HG03066 (cell line): ENCODE measurements at regions not wholly inside any gene's neighbourhood (a gene's known extent, or its start where the extent isn't known, plus 50 kb on each side); places are given as distances from the start of the nearest gene placed in this dataset.

Experiments used
- ATAC-seq: cut with Tn5 transposase; IDR thresholded peaks from one replicate; pipeline ENCODE4 v1.9.1; 2021; ENCODE audit warnings: low read depth; ENCODE audit not compliant: unreplicated experiment

DNA sequence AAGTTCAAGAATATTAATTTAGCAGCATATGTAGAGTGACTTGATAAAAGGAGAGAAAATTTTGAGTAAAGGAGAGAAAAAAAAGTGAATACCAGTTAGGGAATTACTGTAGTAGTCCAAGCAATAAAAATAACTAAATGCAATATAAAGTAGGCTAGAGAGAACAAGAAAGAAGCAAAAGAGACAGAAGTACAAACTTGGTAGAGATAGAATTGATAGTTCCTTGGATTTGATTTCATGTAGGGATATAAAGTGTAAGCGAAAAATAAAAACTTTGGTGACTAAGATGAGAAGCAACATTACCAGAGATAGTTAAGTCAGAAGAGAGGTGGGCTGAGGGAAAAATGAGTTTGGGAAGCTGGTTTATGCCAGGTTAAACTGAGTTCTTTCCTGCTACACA lies 252.4 kb downstream of the SEC23A start:
- no peak for ATAC-seq

DNA sequence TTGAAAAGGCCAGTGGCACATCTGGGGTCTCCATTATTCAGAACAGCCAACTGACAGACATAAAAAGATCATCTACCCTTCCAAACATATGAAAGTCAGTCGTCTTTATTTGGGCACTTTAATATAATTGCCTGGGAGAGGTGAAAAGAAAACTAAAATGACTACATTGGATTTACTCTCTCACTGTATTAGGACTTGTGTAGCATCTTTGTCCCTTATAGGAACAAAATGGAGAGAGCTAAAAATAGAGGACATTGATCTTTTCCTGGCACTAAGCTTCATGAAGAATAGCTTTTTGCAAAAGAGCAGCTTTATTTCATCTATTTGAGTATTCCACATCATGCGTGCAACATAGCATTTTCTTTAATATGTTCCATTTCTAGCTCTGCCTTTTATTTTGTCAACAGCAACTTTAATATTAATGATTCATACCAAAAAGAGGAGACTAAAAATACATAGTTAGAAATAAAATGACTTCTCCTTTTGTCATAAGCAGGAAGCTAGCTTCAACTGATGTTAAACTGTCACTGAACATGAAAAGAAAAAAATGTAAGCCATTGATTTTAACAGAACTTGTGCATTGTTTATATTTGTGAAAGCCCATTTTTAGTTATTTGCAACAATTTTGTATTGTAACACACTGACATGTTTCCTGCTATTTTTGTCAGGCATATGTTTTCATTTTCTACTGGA lies 254.6 kb downstream of the SEC23A start:
- no peak for ATAC-seq

DNA sequence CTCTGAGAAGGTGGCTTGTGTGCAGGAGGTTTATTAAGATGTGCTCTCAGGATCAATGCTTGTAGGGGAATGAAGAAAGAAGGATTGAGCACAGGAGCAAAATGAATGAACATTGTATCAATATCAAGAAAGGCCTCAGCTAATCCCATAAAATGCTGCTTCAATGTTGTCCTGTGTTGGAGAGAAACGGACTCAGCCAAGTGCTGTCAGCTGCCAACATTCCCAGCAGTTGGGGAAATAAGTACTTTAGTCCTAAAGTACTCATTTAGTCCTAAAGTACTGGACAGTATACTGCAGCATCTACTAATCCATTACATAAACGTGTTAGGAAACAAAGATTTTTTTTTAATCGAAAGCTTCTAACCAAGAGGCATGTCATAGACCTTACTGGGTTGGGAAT lies 255.9 kb downstream of the SEC23A start:
- ATAC-seq = no peak

DNA sequence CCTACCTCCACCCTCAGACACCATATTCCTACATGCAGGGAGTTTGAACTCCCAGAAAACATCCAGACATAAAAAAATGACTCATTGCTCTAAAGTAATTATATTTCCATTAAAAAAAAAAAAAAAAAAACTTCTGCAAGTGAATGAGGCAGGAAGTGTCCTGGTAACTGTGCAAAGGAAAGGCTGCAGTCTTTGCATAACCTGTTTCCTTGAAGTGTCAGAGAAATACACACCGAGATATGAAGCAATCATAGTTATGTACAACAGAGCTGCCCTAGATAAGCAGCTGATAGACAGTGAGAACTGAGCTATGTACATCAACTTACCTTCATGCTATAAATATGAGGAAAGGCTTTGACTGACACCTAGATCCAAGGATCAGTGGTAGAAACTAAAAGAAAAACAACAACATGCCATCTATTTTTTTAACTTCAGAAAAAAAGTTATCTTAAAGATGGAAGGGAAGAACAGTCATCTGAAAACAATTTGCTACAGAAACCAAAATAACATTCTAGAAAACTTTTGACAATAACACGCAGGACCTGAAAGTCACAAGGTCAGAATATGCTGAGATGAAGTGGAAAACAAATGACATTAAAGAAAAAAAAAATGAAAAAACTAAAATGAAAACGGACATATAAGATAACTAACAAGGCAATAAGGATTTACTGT lies 263.2 kb downstream of the SEC23A start:
- no peak for ATAC-seq

DNA sequence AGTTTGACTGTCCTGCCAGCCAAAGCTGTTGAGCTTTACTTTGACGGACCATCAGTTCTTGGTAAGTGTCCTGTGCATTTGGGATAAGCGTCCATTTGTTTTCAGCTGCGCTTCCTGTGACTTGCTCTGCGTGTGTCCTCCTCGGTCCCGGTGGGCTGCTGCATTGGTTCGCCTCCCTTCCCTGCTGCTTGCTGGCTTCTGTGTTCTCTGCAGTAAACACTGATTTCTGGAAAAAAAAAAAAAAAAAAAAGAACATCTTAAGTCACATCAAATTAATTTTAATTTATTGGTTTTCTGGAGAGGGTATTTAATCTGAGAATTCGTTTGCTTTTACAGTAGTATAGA lies 264.1 kb downstream of the SEC23A start:
- ATAC-seq = no peak

DNA sequence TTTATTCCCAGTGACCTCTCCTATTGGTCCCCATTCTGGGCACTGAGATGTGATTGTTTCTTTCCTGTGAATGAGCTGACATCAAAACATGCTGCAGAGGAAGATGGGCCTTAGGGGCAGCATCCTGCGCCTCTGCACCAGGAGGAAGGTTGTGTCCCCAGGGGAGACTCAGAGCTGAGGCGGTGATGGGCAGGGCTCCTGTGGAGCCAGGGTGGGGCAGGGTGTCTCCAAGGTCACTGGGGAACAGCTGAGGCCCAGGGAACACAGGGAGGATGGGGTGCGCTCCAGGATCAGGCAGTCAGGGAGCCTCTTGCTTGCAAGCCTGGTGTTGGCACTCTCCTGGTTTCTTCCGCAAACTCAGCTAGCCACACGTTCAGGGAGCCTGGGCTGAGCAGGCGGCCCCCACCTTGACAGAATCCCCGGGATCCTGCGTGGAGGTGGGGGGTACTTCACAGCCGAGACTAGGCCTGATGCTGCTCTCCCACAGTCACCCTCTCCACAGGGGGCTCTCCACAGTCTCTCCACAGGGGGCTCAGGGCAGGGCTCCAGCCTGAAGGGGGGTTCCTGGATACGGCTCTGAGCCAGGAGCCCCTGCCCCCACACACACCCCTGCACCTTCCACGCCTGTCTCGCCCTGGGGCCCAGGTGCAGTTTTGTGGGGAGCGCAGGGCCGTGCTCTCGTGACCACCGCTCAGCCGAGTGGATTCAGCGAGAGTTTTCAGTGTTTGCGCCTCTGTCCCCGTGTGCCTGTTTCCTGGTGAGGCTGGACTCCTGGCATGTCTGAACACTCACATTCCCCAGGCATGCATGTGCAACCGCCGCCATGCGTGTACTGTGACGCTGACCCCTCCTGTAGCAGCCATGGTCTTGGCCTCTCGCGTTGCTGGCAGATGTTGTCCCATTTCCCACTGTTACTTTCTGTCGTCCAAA lies 264.7 kb downstream of the SEC23A start:
- no peak for ATAC-seq

DNA sequence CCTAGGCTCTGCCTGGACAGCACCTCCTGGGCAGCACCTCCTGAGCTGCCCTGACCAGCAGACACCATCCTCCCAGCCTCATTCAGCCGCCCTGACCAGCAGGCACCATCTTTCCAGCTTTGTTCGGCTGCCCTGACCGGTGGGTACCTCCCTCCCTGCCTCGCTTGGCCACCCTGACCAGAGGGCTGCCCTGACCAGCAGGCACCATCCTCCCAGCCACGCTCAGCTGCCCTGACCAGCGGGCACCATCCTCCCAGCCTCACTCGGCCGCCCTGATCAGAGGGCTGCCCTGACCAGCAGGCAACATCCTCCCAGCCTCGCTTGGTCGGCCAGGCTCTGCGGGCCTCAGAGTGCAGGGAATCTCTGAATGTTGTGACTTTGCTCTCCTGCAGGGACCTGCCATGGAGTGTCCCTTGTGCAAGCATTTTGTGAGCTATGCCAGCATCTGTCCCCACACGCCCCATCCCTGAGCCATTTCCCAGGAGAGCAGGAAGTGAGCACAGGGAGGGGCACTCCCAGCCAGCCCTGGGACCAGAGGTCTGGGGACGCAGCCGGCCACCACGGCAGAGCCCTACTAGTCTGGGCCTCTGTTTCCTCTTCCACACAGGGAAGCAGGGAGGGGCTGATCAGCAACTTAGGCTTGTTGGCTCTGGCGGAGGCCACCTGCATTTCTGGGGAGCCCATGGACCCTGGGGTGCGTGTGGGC lies 265.5 kb downstream of the SEC23A start:
- ATAC-seq = no peak

DNA sequence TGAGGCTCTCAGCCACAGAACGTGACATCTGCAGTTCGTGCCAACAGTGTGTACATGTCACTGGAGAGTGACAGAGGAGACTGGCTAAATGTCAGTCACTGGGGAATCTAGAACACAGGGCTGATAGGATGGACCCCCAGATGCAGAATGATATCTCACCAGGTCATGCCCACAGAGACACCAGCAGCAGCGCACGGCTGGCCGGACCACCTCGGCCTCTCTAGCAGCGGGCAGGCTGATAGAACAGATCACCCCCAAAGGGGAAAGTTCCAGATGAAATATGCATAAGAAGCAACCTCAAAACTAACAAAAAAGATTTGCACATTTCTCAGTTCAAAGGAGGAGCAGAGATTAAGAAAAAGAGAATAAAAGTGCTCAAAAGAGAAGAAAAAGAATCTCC lies 266.5 kb downstream of the SEC23A start:
- no peak for ATAC-seq

DNA sequence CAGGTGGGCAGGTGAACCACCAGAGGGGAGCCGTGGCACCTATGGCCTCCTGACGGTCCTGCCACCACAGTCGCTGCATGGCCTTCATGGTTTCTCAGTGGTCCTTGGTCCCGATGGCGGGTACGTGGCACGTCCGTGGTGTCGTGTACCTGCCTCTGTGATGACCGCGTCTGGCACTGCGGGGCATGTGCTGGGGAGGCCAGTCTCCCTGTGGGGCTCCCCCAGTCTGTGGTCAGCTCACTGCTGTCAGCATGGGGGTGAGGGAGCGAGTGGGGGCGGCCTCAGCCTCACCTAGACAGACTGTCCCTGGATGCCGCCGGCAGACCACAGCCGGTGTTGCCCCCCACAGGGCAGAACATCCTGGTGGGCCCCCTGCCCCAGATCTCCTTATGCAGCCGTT lies 267.2 kb downstream of the SEC23A start:
- ATAC-seq = no peak

DNA sequence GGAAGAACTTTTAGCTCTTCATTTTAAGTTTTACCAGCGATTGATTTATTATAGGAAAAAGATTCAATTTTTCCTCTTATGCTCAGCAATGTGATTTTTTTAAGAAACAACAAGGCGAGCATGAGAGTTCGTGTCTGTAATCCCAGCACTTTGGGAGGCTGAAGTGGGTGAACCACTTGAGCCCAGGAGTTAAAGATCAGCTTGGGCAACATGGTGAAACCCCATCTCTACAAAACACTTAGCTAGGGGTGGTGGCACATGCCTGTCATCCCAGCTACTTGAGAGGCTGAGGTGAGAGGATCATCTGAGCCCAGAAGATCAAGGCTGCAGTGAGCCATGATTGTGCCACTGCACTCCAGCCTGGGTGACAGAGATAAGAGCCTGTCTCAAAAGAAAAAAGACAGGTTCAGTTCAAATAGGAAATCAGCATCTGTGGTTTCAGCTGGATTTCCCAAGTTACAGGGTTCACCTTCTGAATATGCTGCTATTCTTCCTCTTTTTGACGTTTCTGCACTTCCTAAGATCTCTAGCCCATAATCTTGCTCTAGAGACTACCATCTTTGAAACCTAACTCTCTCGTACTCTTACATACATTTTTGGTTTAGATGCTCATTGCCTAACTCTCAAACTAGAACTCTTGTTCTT lies 274.7 kb downstream of the SEC23A start:
- ATAC-seq = no peak

DNA sequence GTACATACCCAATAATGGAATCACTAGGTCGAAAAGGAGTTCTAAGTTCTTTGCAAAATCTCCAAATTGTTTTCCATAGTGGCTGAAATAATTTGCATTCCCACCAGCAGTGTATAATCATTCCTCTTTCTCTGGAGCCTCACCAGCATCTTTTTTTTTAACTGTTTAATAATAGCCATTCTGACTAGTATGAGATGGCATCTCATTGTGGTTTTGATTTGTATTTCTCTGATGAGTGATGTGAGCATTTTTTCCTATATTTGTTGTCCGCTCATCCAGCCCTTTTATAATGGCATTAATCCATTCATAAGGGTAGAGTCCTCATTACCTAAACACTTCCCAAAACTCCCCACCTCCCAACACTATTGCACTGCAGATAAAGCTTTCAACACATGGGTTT lies 278.3 kb downstream of the SEC23A start:
- no peak for ATAC-seq

DNA sequence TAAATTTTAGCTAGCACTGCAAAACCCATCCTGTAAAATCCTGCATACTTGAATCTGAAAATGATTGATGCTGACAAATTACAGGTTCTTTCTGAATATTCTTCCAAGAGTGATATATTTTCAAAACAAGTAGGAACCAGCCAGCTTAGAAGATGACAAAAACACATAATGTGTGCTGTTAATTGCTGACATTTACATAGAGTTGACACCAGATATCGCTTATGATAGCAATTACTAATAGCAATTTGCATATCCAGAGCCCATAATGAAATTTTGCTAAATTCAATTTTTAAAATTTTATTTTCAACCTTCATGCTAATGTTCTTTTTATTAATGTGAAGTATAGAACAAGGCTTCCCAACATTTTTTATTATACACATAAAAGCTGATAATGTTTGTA lies 284.5 kb downstream of the SEC23A start:
- ATAC-seq = no peak

DNA sequence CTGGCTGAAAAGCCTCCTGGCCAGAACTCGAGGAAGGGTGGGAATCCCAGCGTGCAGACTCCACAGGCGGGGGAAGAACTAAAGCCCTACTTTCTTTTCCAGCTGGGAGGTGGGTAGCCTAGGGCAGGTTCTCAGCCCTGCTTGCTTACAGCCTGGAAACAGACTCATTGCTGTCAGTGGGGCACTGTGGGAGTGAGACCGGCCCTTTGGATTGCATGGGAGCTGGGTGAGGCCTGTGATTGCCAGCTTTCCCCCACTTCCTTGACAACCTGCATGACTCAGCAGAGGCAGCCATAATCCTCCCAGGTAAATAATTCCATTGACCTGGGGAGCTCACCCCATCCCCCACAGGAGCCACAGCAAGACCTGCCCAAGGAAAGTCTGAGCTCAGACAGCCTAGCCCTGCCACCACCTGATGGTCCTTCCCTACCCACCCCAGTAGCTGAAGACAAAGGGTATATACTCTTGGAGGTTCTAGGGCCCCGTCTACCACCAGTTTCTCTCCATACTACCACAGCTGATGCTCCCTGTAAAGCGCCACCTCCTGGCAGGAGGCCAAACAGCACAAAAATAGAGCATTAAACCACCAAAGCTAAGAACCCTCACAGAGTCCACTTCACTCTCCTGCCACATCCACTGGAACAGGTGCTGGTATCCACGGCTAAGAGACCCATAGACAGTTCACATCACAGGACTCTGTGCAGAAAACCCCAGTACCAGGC lies 294.1 kb downstream of the SEC23A start:
- ATAC-seq = no peak

DNA sequence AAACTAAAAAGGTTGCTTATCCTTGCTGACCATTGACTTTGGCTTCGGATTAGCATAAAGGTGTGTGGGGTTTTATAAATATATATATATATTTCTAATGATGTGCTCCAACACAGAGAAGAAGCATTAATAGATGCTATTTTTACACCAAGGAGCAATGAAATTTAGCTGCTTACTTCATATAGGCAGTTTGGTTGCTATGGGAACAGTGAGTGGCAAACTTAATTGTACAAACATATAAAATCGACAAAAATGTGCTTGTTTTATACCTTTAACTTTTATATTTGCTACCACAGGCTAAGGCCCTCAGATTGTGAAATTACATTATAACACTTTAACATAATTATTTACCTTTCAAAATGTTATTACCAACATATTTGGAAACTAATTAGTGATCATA lies 303.4 kb downstream of the SEC23A start:
- ATAC-seq = no peak

DNA sequence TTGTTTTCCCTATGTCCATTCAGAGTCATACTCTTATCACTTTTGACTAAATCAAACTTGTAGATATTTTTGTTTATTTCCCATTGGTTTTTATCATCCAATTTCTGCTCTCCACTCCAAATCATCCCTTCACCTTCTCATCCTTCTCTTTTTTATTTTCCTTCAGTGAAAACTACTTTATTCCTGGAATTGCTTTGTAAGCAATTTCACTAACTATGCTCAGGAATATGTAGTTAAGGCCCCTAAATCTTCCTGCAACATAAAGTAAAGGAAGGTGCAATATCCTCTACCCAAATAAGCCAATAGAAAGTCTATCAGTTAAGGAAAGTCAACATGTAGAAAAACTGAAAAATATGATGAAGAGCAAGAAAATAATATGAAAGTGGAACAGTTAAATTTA lies 308.4 kb downstream of the SEC23A start:
- ATAC-seq = no peak

DNA sequence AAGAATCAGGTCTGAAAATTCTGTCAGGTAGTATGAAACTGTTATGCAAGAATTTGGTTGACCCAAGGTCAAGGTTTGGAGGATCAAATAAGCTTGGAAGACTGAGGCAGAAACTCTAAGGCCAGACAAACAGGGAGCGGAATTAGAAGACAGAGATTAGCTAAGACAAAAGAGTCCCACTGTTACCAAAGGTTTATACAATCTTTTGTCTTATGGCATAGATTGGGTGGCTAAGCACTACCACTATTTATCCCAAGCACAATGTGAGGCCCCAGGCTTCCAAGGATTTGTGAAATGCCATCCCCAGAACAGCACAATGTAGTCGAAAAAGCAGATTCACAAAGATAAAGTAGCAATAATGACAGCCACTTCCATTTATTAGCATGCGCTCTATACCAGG lies 311.2 kb downstream of the SEC23A start:
- no peak for ATAC-seq

DNA sequence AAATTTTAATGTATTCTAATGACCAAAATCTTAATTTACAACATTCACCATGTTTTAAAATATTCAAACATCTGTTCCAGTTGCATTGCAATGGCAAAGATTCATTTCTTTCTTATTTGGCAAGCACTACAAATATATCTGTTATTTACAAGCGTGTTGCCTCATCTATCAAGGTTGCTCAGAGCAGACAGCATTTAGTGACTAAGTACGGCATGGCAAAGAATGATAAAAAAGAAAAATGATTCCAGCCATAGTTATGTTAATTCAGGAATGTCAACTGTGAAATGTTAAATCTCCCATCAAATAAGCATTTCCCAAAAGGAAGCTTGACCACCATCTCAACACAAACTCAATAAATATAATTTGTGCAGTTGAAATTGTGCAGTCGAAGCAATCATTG lies 312.1 kb downstream of the SEC23A start:
- no peak for ATAC-seq

DNA sequence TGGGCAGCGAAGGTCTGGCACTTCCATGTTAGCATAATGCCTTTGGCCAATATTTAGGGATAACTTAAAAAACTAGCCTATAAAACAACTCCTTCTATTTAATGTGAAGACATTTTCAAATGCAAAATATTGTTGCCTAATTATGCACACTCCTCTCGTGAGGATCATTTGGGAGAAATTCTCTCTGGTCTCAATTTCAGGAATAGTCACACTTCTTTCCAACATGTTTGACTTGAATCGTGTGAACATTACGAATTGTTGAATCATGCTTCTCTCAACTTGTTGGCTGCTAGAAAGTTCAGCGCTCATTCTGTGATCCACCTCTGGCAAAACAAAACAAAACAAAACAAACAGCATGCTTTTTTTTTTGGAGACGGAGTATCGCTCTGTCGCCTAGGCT lies 313.2 kb downstream of the SEC23A start:
- ATAC-seq = no peak

DNA sequence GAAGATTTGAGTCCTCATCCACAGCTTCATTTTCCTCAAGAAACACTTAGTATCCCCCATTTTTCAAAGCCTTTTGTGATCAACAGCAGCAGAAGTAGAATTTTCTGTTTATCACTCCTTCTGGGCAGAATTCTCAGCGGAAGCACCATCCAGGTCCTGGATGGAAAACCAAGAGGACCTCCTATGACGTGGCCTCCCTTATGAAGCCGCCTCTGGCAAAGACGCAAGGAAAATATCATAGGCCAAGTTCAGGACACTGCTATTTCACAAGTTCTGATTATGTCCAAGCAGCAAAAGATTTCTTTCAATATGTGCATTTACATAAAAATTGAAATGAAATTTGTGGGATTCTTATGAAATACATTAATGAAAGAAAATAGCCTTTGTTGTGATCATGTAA lies 315.0 kb downstream of the SEC23A start:
- no peak for ATAC-seq

DNA sequence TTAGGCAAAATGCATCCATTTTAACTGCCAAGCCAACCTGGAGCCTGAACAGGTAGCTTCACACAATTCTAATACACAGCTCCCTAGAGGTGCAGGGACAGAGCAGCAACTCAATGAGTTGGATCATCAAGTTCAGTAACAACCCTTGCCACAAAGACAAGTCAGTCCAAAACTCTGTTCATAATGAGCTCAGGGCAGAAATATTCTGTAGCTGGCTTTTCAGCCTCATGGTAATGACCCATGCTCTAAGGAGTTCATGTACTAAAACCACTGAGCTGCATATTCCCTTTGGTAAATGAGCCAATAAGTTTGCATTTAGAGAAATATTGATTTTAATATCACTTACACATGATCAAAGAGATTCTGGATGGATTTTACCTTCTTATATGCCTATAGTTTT lies 316.1 kb downstream of the SEC23A start:
- ATAC-seq = no peak
